Tibial nerve (tissue), 4 donors: ENCODE measurements at regions not wholly inside any gene's neighbourhood (a gene's known extent, or its start where the extent isn't known, plus 50 kb on each side); places are given as distances from the start of the nearest gene placed in this dataset.

Source experiments
- CTCF ChIP-seq, 5 experiments: fragments of 200-600 bp in 3 of 5; fragments of 450-650 bp in 2 of 5; sonication (generic) in 3 of 5; IDR thresholded peaks; one replicate each; pipeline ENCODE4 v1.5.1; 2016 to 2019; ENCODE audit warnings: antibody characterized with exemption in 5 of 5, mild to moderate bottlenecking in 3 of 5, moderate library complexity in 2 of 5
- EP300 ChIP-seq, 2 donors: sonication (generic); formaldehyde crosslinking; IDR thresholded peaks; one replicate each; pipeline ENCODE4 v1.6.1; 2017; ENCODE audit warnings: antibody characterized with exemption in 2 of 2, mild to moderate bottlenecking in 1 of 2
- POLR2A ChIP-seq, 2 donors: fragments of 450-650 bp; IDR thresholded peaks; one replicate each; pipeline ENCODE4 v1.6.1; 2017; ENCODE audit warnings: antibody characterized with exemption in 2 of 2, mild to moderate bottlenecking in 2 of 2, moderate library complexity in 2 of 2

- TF ChIP-seq POLR2A (IDR thresholded peaks at IDR 0.05), result no peak
- no peak for TF ChIP-seq CTCF (IDR thresholded peaks at IDR 0.05)
- TF ChIP-seq EP300 (IDR thresholded peaks at IDR 0.05), result no peak
These were observed 363.9 kb upstream of the SEMA6A start for GRCh38 chr5:116938488-116938887.
